ENCODE measurements at regions not wholly inside any gene's neighbourhood (a gene's known extent, or its start where the extent isn't known, plus 50 kb on each side); places are given as distances from the start of the nearest gene placed in this dataset.

DNA sequence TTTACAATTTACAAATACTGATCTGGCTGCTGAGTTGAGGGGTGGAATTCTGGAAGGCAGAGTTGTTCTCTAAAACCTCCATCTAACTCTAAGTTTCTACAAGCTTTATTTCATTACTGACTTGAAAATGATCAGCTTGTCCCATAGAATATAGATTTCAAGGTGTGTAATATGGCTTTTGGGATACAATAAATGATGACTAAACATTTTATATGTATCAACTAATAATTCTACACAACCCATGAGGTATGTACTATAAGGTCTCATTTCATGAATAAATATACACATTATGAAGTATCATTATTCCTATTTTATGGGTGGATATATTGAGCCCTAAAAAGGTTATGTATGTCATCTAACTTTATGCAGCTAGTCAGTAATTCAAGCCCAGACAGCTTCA is 1214.3 kb upstream of the SORCS1 start:
- BruUV-seq (replicated peaks) = no TSS peak
- H3K27me3 ChIP-seq (ENCODE audit: control insufficient read depth, insufficient read depth, low read length) = no peaks in the 10 kb centered on the region
- DNase-seq (ENCODE audit: low read depth, low spot score) (no peak), ATAC-seq (no peak)
- no peaks in the 10 kb centered on the region for H3K9me3 ChIP-seq (ENCODE audit: control insufficient read depth, insufficient read depth, low read depth, low read length)
- H3K27ac ChIP-seq (ENCODE audit: low read length) = no peak overlapping the region
- H3K4me1 ChIP-seq (ENCODE audit: control insufficient read depth, insufficient read depth, low read length) = no peaks in the 10 kb centered on the region
- in situ Hi-C loops (cut with HindIII; ENCODE audit: low pct_unique_long_range_greater_than_20kb, low sequenced_read_pairs) (no loop called here), intact Hi-C loops (cut with micrococcal nuclease; ENCODE audit: unreplicated experiment) (no loop called here)
- ChIA-PET CTCF (no interaction called here), POLR2A (no interaction called here)
- H3K4me3 ChIP-seq (ENCODE audit: low read depth in 2 of 2, low read length in 2 of 2) = no peak overlapping the region
- H3K36me3 ChIP-seq (ENCODE audit: control insufficient read depth, insufficient read depth, low read length) = no peaks in the 10 kb centered on the region; the same call in 1 of the 2 replicates
- TF ChIP-seq, protein P1, sequence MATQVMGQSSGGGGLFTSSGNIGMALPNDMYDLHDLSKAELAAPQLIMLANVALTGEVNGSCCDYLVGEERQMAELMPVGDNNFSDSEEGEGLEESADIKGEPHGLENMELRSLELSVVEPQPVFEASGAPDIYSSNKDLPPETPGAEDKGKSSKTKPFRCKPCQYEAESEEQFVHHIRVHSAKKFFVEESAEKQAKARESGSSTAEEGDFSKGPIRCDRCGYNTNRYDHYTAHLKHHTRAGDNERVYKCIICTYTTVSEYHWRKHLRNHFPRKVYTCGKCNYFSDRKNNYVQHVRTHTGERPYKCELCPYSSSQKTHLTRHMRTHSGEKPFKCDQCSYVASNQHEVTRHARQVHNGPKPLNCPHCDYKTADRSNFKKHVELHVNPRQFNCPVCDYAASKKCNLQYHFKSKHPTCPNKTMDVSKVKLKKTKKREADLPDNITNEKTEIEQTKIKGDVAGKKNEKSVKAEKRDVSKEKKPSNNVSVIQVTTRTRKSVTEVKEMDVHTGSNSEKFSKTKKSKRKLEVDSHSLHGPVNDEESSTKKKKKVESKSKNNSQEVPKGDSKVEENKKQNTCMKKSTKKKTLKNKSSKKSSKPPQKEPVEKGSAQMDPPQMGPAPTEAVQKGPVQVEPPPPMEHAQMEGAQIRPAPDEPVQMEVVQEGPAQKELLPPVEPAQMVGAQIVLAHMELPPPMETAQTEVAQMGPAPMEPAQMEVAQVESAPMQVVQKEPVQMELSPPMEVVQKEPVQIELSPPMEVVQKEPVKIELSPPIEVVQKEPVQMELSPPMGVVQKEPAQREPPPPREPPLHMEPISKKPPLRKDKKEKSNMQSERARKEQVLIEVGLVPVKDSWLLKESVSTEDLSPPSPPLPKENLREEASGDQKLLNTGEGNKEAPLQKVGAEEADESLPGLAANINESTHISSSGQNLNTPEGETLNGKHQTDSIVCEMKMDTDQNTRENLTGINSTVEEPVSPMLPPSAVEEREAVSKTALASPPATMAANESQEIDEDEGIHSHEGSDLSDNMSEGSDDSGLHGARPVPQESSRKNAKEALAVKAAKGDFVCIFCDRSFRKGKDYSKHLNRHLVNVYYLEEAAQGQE (IDR thresholded peaks at IDR 0.05; ENCODE audit: insufficient read depth in 1 of 2, low read depth in 2 of 2, low read length in 1 of 2) = no peak
- TF ChIP-seq, protein P2, sequence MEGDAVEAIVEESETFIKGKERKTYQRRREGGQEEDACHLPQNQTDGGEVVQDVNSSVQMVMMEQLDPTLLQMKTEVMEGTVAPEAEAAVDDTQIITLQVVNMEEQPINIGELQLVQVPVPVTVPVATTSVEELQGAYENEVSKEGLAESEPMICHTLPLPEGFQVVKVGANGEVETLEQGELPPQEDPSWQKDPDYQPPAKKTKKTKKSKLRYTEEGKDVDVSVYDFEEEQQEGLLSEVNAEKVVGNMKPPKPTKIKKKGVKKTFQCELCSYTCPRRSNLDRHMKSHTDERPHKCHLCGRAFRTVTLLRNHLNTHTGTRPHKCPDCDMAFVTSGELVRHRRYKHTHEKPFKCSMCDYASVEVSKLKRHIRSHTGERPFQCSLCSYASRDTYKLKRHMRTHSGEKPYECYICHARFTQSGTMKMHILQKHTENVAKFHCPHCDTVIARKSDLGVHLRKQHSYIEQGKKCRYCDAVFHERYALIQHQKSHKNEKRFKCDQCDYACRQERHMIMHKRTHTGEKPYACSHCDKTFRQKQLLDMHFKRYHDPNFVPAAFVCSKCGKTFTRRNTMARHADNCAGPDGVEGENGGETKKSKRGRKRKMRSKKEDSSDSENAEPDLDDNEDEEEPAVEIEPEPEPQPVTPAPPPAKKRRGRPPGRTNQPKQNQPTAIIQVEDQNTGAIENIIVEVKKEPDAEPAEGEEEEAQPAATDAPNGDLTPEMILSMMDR (IDR thresholded peaks at IDR 0.05) = no peak

DNA sequence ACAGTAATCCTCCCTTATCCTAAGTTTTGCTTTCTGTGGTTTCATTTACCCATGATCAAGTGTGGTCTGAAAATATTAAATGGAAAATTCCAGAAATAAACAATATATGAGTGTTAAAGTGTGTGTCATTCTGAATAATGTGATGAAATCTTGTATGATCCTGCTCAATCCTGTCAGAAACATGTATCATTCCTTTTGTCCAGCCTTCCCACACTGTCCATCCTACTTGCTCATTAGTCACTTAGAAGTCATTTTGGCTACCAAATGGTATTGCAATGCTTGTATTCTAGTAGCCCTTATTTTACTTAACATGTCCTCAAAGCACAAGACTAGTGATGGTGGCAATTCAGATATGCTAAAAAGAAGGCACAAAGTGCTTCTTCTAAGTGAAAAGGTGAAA is 1211.2 kb upstream of the SORCS1 start:
- no peaks in the 10 kb centered on the region for H3K4me1 ChIP-seq (ENCODE audit: control insufficient read depth, insufficient read depth, low read length)
- ATAC-seq (no peak), DNase-seq (ENCODE audit: low read depth, low spot score) (no peak)
- intact Hi-C loops (cut with micrococcal nuclease; ENCODE audit: unreplicated experiment) (no loop called here), in situ Hi-C loops (cut with HindIII; ENCODE audit: low pct_unique_long_range_greater_than_20kb, low sequenced_read_pairs) (no loop called here)
- no peak for TF ChIP-seq SIN3A (IDR thresholded peaks at IDR 0.05; ENCODE audit: borderline replicate concordance, insufficient read depth, low read depth, low read length)
- no peak for TF ChIP-seq TCF7L2 (IDR thresholded peaks at IDR 0.05; ENCODE audit: low read depth, low read length)
- TF ChIP-seq, protein P1 (IDR thresholded peaks at IDR 0.05; ENCODE audit: insufficient read depth in 1 of 2, low read depth in 2 of 2, low read length in 1 of 2) = no peak
- no peak for TF ChIP-seq POLR2AphosphoS5 (IDR thresholded peaks at IDR 0.05; ENCODE audit: low read depth, low read length)
- TF ChIP-seq, protein P2 (IDR thresholded peaks at IDR 0.05) = no peak
- POLR2A ChIA-PET = no interaction called here
- CTCF ChIA-PET = no interaction called here
- no peak overlapping the region for H3K4me3 ChIP-seq (ENCODE audit: low read depth in 2 of 2, low read length in 2 of 2)
- no peaks in the 10 kb centered on the region; the same call in 1 of the 2 replicates for H3K36me3 ChIP-seq (ENCODE audit: control insufficient read depth, insufficient read depth, low read length)
- BruUV-seq (replicated peaks) = no TSS peak
- no peak overlapping the region for H3K27ac ChIP-seq (ENCODE audit: low read length)
- no peaks in the 10 kb centered on the region for H3K27me3 ChIP-seq (ENCODE audit: control insufficient read depth, insufficient read depth, low read length)
- no peaks in the 10 kb centered on the region for H3K9me3 ChIP-seq (ENCODE audit: control insufficient read depth, insufficient read depth, low read depth, low read length)

All from Panc1 (cell line).